ENCODE measurements at regions not wholly inside any gene's neighbourhood (a gene's known extent, or its start where the extent isn't known, plus 50 kb on each side); places are given as distances from the start of the nearest gene placed in this dataset.
"Not testable (repeated sequence)": the region's sequence is repeated elsewhere in the genome, so short reads cannot be mapped to it uniquely, and the experiment has no call there.

GRCh38 chr2:190150413-190150812, 87.9 kb upstream of the MSTN start:
- no peak for ATAC-seq

GRCh38 chr2:190149908-190150307, 87.4 kb upstream of the MSTN start:
- no peak for ATAC-seq

GRCh38 chr2:190149200-190149599, 86.7 kb upstream of the MSTN start:
- no peak for ATAC-seq

- not testable (repeated sequence) for ATAC-seq
Observed at GRCh38 chr2:190146109-190146508, 83.6 kb upstream of the MSTN start.

GRCh38 chr2:190140474-190140873, 77.9 kb upstream of the MSTN start:
- not testable (repeated sequence) for ATAC-seq

- no peak for ATAC-seq
Observed at GRCh38 chr2:190139371-190139770, 76.8 kb upstream of the MSTN start.

- ATAC-seq = no peak
Observed at GRCh38 chr2:190138032-190138431, 75.5 kb upstream of the MSTN start.

GRCh38 chr2:190137561-190137960, 75.0 kb upstream of the MSTN start:
- no peak for ATAC-seq

GRCh38 chr2:190136825-190137224, 74.3 kb upstream of the MSTN start:
- no peak for ATAC-seq

GRCh38 chr2:190136259-190136658, 73.7 kb upstream of the MSTN start:
- ATAC-seq = no peak

GRCh38 chr2:190129421-190130199, 67.1 kb upstream of the MSTN start:
- ATAC-seq = no peak

GRCh38 chr2:190127651-190128050, 65.1 kb upstream of the MSTN start:
- ATAC-seq = no peak

- ATAC-seq = no peak
Observed at GRCh38 chr2:190126798-190127197, 64.3 kb upstream of the MSTN start.

- ATAC-seq = no peak
Observed at GRCh38 chr2:190123956-190124355, 61.4 kb upstream of the MSTN start.

GRCh38 chr2:190121971-190122370, 59.4 kb upstream of the MSTN start:
- no peak for ATAC-seq

GRCh38 chr2:190121305-190121704, 58.8 kb upstream of the MSTN start:
- ATAC-seq = no peak

- ATAC-seq = no peak
Observed at GRCh38 chr2:190119923-190120590, 57.5 kb upstream of the MSTN start.

GRCh38 chr2:190119257-190119656, 56.7 kb upstream of the MSTN start:
- peak in 1 of 2 donors; percentile 45 for ATAC-seq

GRCh38 chr2:190117305-190117704, 54.8 kb upstream of the MSTN start:
- no peak for ATAC-seq

- ATAC-seq = no peak
Observed at GRCh38 chr2:190113000-190113399, 50.5 kb upstream of the MSTN start.
